ENCODE measurements at regions not wholly inside any gene's neighbourhood (a gene's known extent, or its start where the extent isn't known, plus 50 kb on each side); places are given as distances from the start of the nearest gene placed in this dataset.

GRCh38 chr20:41782730-41783406 lies 164.7 kb upstream of the CHD6 start:
- intact Hi-C loops (cut with DNase I) = no loop called here
- H3K4me1 ChIP-seq = no peaks in the 10 kb centered on the region
- H3K4me3 ChIP-seq = no peak overlapping the region
- no peak overlapping the region for H3K27ac ChIP-seq
- TF ChIP-seq CTCF (IDR thresholded peaks at IDR 0.05) = no peak
- DNase-seq = no peak
- ATAC-seq = no peak
- no peaks in the 10 kb centered on the region for H3K27me3 ChIP-seq
- H3K36me3 ChIP-seq = no peaks in the 10 kb centered on the region
- no peaks in the 10 kb centered on the region for H3K9me3 ChIP-seq

- H3K27ac ChIP-seq = no peak overlapping the region
- no peaks in the 10 kb centered on the region for H3K4me1 ChIP-seq
- no peaks in the 10 kb centered on the region for H3K27me3 ChIP-seq
- no peaks in the 10 kb centered on the region for H3K36me3 ChIP-seq
- intact Hi-C loops (cut with DNase I) = no loop called here
- no peaks in the 10 kb centered on the region for H3K9me3 ChIP-seq
- ATAC-seq (peak; percentile 16), DNase-seq (no peak)
- no peak for TF ChIP-seq CTCF (IDR thresholded peaks at IDR 0.05)
- H3K4me3 ChIP-seq = no peak overlapping the region
Observed at GRCh38 chr20:41782255-41782654, 164.1 kb upstream of the CHD6 start.

- H3K4me1 ChIP-seq = no peaks in the 10 kb centered on the region
- H3K9me3 ChIP-seq = no peaks in the 10 kb centered on the region
- no peak for TF ChIP-seq CTCF (IDR thresholded peaks at IDR 0.05)
- H3K4me3 ChIP-seq = no peak overlapping the region
- ATAC-seq = no peak
- no peak for DNase-seq
- H3K27ac ChIP-seq = no peak overlapping the region
- no peaks in the 10 kb centered on the region for H3K36me3 ChIP-seq
- intact Hi-C loops (cut with DNase I) = no loop called here
- H3K27me3 ChIP-seq = peaks cover 14% of the 10 kb centered on the region
Observed at GRCh38 chr20:41776421-41776820, 158.2 kb upstream of the CHD6 start.

- Histone ChIP-seq H3K36me3 (no peaks in the 10 kb centered on the region), H3K4me1 (no peaks in the 10 kb centered on the region), H3K4me3 (no peak overlapping the region), H3K27ac (no peak overlapping the region), H3K9me3 (no peaks in the 10 kb centered on the region), H3K27me3 (peaks cover 14% of the 10 kb centered on the region)
- intact Hi-C loops (cut with DNase I) = no loop called here
- DNase-seq (no peak), ATAC-seq (no peak)
- TF ChIP-seq CTCF (IDR thresholded peaks at IDR 0.05) = no peak
Observed at GRCh38 chr20:41774291-41774690, 156.1 kb upstream of the CHD6 start.

GRCh38 chr20:41770965-41771364 lies 152.8 kb upstream of the CHD6 start:
- intact Hi-C loops (cut with DNase I) = no loop called here
- Histone ChIP-seq H3K27ac (no peak overlapping the region), H3K36me3 (no peaks in the 10 kb centered on the region), H3K27me3 (peaks cover 13% of the 10 kb centered on the region), H3K4me1 (no peaks in the 10 kb centered on the region), H3K4me3 (no peak overlapping the region), H3K9me3 (no peaks in the 10 kb centered on the region)
- DNase-seq = no peak
- no peak for TF ChIP-seq CTCF (IDR thresholded peaks at IDR 0.05)
- no peak for ATAC-seq

- ATAC-seq (no peak), DNase-seq (no peak)
- no peaks in the 10 kb centered on the region for H3K9me3 ChIP-seq
Observed at GRCh38 chr20:41770427-41770826, 152.2 kb upstream of the CHD6 start.

More at GRCh38 chr20:41770427-41770826, 152.2 kb upstream of the CHD6 start:
- intact Hi-C loops (cut with DNase I) = no loop called here
- Histone ChIP-seq H3K27ac (no peak overlapping the region), H3K36me3 (no peaks in the 10 kb centered on the region), H3K27me3 (peaks cover 7% of the 10 kb centered on the region), H3K4me3 (no peak overlapping the region), H3K4me1 (no peaks in the 10 kb centered on the region)
- no peak for TF ChIP-seq CTCF (IDR thresholded peaks at IDR 0.05)

Data from upper lobe of right lung (tissue), 1 donor.